ENCODE measurements at regions not wholly inside any gene's neighbourhood (a gene's known extent, or its start where the extent isn't known, plus 50 kb on each side); places are given as distances from the start of the nearest gene placed in this dataset.

DNA sequence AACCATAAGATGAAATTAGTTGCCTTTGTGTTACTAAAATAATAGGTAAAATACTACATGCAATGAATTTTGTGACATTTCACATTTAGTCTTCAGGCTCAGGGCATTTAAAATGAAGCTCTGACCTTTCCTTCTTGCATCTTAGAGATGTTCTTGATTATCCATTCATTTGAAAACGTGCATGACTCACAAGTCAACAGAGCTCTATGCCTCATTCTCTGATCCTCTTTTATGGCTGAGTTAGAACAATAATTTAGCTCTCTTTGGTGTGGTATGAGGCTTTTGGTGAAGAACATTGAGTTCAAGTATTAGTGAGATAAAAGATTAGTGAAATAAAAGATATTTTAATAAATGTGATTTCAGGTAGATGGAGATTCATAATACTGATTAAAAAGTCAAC is 66.5 kb downstream of the TIGD2 start:
- no peak overlapping the region for H3K27ac ChIP-seq (ENCODE audit: low read depth, low read length)
- no peaks in the 10 kb centered on the region for H3K79me2 ChIP-seq (ENCODE audit: insufficient read depth, low read length)
- H3K36me3 ChIP-seq (ENCODE audit: control insufficient read depth in 1 of 2, insufficient read depth in 2 of 2, low read length in 2 of 2), result no peaks in the 10 kb centered on the region
- no peak overlapping the region for H3K4me2 ChIP-seq (ENCODE audit: low read length)
- no peaks in the 10 kb centered on the region for H3K9me3 ChIP-seq (ENCODE audit: control insufficient read depth in 1 of 2, insufficient read depth in 1 of 2, low read depth in 1 of 2, low read length in 2 of 2)
- ChIA-PET CTCF (no interaction called here), RAD21 (ENCODE audit: low non-redundant PET in 1 of 2, low total read pairs in 2 of 2, uncharacterized antibody in 2 of 2, unreplicated experiment in 2 of 2) (no interaction called here), POLR2A (no interaction called here)
- DNase-seq (ENCODE audit: low read depth, low spot score) (no peak), ATAC-seq (no peak)
- no TSS peak for BruUV-seq (replicated peaks)
- no peak overlapping the region for H3K9ac ChIP-seq (ENCODE audit: low read length)
- intact Hi-C loops (cut with micrococcal nuclease), result no loop called here
- H4K20me1 ChIP-seq (ENCODE audit: insufficient read depth), result no peaks in the 10 kb centered on the region
- H3K9me2 ChIP-seq (ENCODE audit: insufficient read depth), result no peaks in the 10 kb centered on the region
- no peak overlapping the region for H3K4me3 ChIP-seq (replicated peaks in 1 of 2; ENCODE audit: low read depth in 1 of 2, low read length in 2 of 2)
- TF ChIP-seq EZH2 (IDR thresholded peaks at IDR 0.05) (no peak), YY1 (IDR thresholded peaks at IDR 0.05; ENCODE audit: extremely low read depth, insufficient replicate concordance, low read depth, low read length) (no peak), EGR1 (IDR thresholded peaks at IDR 0.05; ENCODE audit: low read depth) (no peak), SIN3A (IDR thresholded peaks at IDR 0.05; ENCODE audit: low read depth) (no peak), POLR2A (IDR thresholded peaks at IDR 0.05; ENCODE audit: borderline replicate concordance, extremely low read depth, insufficient read depth, insufficient read length) (no peak), FOSL1 (IDR thresholded peaks at IDR 0.05; ENCODE audit: low read depth) (no peak), POLR2AphosphoS5 (IDR thresholded peaks at IDR 0.05; ENCODE audit: low read depth, low read length) (no peak), SP1 (IDR thresholded peaks at IDR 0.05; ENCODE audit: low read depth) (no peak), JUND (IDR thresholded peaks at IDR 0.05) (no peak), ZNF274 (IDR thresholded peaks at IDR 0.05; ENCODE audit: low read depth, low read length) (no peak), CBX3 (IDR thresholded peaks at IDR 0.05; ENCODE audit: low read depth) (no peak), EZH2phosphoT487 (IDR thresholded peaks at IDR 0.05; ENCODE audit: borderline replicate concordance) (no peak), TCF7L2 (IDR thresholded peaks at IDR 0.05; ENCODE audit: borderline replicate concordance, extremely low read depth, insufficient read depth, insufficient read length) (no peak), SRF (IDR thresholded peaks at IDR 0.05; ENCODE audit: low read depth) (no peak), ELF1 (IDR thresholded peaks at IDR 0.05; ENCODE audit: borderline replicate concordance, low read depth) (no peak), ATF3 (IDR thresholded peaks at IDR 0.05) (no peak), ZFX (IDR thresholded peaks at IDR 0.05) (no peak)
- TF ChIP-seq, protein P1, sequence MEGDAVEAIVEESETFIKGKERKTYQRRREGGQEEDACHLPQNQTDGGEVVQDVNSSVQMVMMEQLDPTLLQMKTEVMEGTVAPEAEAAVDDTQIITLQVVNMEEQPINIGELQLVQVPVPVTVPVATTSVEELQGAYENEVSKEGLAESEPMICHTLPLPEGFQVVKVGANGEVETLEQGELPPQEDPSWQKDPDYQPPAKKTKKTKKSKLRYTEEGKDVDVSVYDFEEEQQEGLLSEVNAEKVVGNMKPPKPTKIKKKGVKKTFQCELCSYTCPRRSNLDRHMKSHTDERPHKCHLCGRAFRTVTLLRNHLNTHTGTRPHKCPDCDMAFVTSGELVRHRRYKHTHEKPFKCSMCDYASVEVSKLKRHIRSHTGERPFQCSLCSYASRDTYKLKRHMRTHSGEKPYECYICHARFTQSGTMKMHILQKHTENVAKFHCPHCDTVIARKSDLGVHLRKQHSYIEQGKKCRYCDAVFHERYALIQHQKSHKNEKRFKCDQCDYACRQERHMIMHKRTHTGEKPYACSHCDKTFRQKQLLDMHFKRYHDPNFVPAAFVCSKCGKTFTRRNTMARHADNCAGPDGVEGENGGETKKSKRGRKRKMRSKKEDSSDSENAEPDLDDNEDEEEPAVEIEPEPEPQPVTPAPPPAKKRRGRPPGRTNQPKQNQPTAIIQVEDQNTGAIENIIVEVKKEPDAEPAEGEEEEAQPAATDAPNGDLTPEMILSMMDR (IDR thresholded peaks at IDR 0.05 in 2 of 3, conservative IDR thresholded peaks at IDR 0.05 in 1 of 3; ENCODE audit: borderline replicate concordance in 1 of 3, insufficient read depth in 1 of 3, low read depth in 2 of 3, low read length in 2 of 3), result no peak
- TF ChIP-seq, protein P2, sequence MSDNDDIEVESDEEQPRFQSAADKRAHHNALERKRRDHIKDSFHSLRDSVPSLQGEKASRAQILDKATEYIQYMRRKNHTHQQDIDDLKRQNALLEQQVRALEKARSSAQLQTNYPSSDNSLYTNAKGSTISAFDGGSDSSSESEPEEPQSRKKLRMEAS (IDR thresholded peaks at IDR 0.05), result no peak
- H3K27me3 ChIP-seq (ENCODE audit: insufficient read depth, low read length), result no peaks in the 10 kb centered on the region
- H2AFZ ChIP-seq (ENCODE audit: low read depth, low read length, poor library complexity, severe bottlenecking), result no peak overlapping the region
- no peaks in the 10 kb centered on the region for H3K4me1 ChIP-seq (ENCODE audit: control insufficient read depth in 1 of 2, insufficient read depth in 2 of 2, low read length in 2 of 2)

Data from HCT116 (cell line).